Liver (tissue), 8 donors: ENCODE measurements at regions not wholly inside any gene's neighbourhood (a gene's known extent, or its start where the extent isn't known, plus 50 kb on each side); places are given as distances from the start of the nearest gene placed in this dataset.

Experiments used
- DNase-seq: peaks from one replicate; pipeline ENCODE4 v3.0.0-alpha.2; 2017; ENCODE audit warnings: low spot score
- H3K27ac ChIP-seq, 2 donors: one replicate each; pipeline ENCODE4 v1.7.0; 2013; ENCODE audit warnings: inconsistent platforms in 2 of 2, low read length in 2 of 2, control low read depth in 1 of 2, low read depth in 1 of 2, mild to moderate bottlenecking in 1 of 2
- H3K27me3 ChIP-seq, 4 donors: one replicate each; pipeline versions ENCODE4 v1.6.1 to v1.7.0; 2013; ENCODE audit warnings: low read length in 3 of 4, inconsistent platforms in 1 of 4, mild to moderate bottlenecking in 1 of 4, moderate library complexity in 1 of 4; ENCODE audit not compliant: control insufficient read depth in 4 of 4, insufficient read depth in 4 of 4
- H3K36me3 ChIP-seq, 4 donors: one replicate each; pipeline versions ENCODE4 v1.6.1 to v1.7.0; 2013; ENCODE audit warnings: low read length in 3 of 4, mild to moderate bottlenecking in 3 of 4, low read depth in 1 of 4, moderate library complexity in 1 of 4; ENCODE audit not compliant: control insufficient read depth in 4 of 4, insufficient read depth in 3 of 4
- H3K4me1 ChIP-seq, 4 donors: one replicate each; pipeline versions ENCODE4 v1.6.1 to v1.7.0; 2013; ENCODE audit warnings: low read length in 3 of 4, mild to moderate bottlenecking in 3 of 4, moderate library complexity in 1 of 4; ENCODE audit not compliant: control insufficient read depth in 4 of 4, insufficient read depth in 4 of 4
- H3K4me3 ChIP-seq, 3 donors: one replicate each; pipeline versions ENCODE4 v1.6.1 to v1.7.0; 2013; ENCODE audit warnings: low read length in 3 of 3, control low read depth in 1 of 3, low read depth in 1 of 3, mild to moderate bottlenecking in 1 of 3
- H3K9ac ChIP-seq, 2 donors: one replicate each; pipeline ENCODE4 v1.7.0; 2013; ENCODE audit warnings: low read length in 2 of 2, mild to moderate bottlenecking in 2 of 2, moderate library complexity in 2 of 2, control low read depth in 1 of 2, low read depth in 1 of 2
- H3K9me3 ChIP-seq, 4 donors: one replicate each; pipeline versions ENCODE4 v1.6.1 to v1.7.0; 2013; ENCODE audit warnings: low read length in 3 of 4; ENCODE audit not compliant: control insufficient read depth in 4 of 4
- ATF3 ChIP-seq: IDR thresholded peaks from 2 replicates; pipeline ENCODE4 v1.6.1; 2016; ENCODE audit warnings: antibody characterized with exemption
- CTCF ChIP-seq: fragments of 150-350 bp; IDR thresholded peaks from 2 replicates; pipeline ENCODE4 v1.5.1; 2017; ENCODE audit warnings: improper control_type of control experiment, low read depth, low read length; ENCODE audit not compliant: missing input control
- FOXA1 ChIP-seq: IDR thresholded peaks from 2 replicates; pipeline ENCODE4 v1.6.1; 2016; ENCODE audit warnings: antibody characterized with exemption
- FOXA2 ChIP-seq: IDR thresholded peaks from 2 replicates; pipeline ENCODE4 v1.6.1; 2016; ENCODE audit warnings: antibody characterized with exemption
- GABPA ChIP-seq, 2 donors: IDR thresholded peaks in 1 of 2; conservative IDR thresholded peaks in 1 of 2; 2 replicates each; pipeline ENCODE4 v1.6.1; 2016; ENCODE audit warnings: antibody characterized with exemption in 2 of 2, mild to moderate bottlenecking in 1 of 2, moderate library complexity in 1 of 2
- HNF4A ChIP-seq, 2 donors: conservative IDR thresholded peaks; 2 replicates each; pipeline ENCODE4 v1.6.1; 2016; ENCODE audit warnings: antibody characterized with exemption in 2 of 2, mild to moderate bottlenecking in 2 of 2
- HNF4G ChIP-seq: IDR thresholded peaks from 2 replicates; pipeline ENCODE4 v1.6.1; 2016; ENCODE audit warnings: antibody characterized with exemption
- JUND ChIP-seq, 2 donors: IDR thresholded peaks; 2 replicates each; pipeline ENCODE4 v1.6.1; 2016; ENCODE audit warnings: antibody characterized with exemption in 2 of 2
- NR2F2 ChIP-seq: IDR thresholded peaks from 2 replicates; pipeline ENCODE4 v1.6.1; 2016; ENCODE audit warnings: antibody characterized with exemption
- RAD21 ChIP-seq, 2 donors: IDR thresholded peaks; 2 replicates each; pipeline ENCODE4 v1.6.1; 2016; ENCODE audit warnings: antibody characterized with exemption in 2 of 2, mild to moderate bottlenecking in 2 of 2
- REST ChIP-seq: IDR thresholded peaks from 2 replicates; pipeline ENCODE4 v1.6.1; 2016; ENCODE audit warnings: antibody characterized with exemption, mild to moderate bottlenecking
- RXRA ChIP-seq, 2 donors: IDR thresholded peaks; 2 replicates each; pipeline ENCODE4 v1.6.1; 2017 to 2018; ENCODE audit warnings: antibody characterized with exemption in 2 of 2, mild to moderate bottlenecking in 1 of 2
- TAF1 ChIP-seq: conservative IDR thresholded peaks from 2 replicates; pipeline ENCODE4 v1.6.1; 2016; ENCODE audit warnings: antibody characterized with exemption, mild to moderate bottlenecking
- YY1 ChIP-seq: IDR thresholded peaks from 2 replicates; pipeline ENCODE4 v1.6.1; 2016; ENCODE audit warnings: antibody characterized with exemption, mild to moderate bottlenecking
- ZBTB33 ChIP-seq: IDR thresholded peaks from 2 replicates; pipeline ENCODE4 v1.6.1; 2016; ENCODE audit warnings: antibody characterized with exemption
- WGBS: extraction: QIAGEN DNeasy Blood & Tissue Kit; methylation state at CpG from one replicate; pipeline ENCODE4 v1.1.7; 2013; 5-methylcytosine and 5-hydroxymethylcytosine counted together
- donor health status: healthy.
- donor health status: healthy.
- donor health status: healthy.
- donor health status: healthy.
- donor health status: healthy.

GRCh38 chr10:91724933-91725332, 73.3 kb upstream of the TNKS2 start:
- no peaks in the 10 kb centered on the region for H3K36me3 ChIP-seq
- no peak for TF ChIP-seq FOXA1
- TF ChIP-seq ZBTB33, result no peak
- TF ChIP-seq GABPA (IDR thresholded peaks at IDR 0.05 in 1 of 2, conservative IDR thresholded peaks at IDR 0.05 in 1 of 2), result no peak
- no peak for TF ChIP-seq TAF1
- TF ChIP-seq YY1, result no peak
- TF ChIP-seq CTCF, result no peak
- TF ChIP-seq FOXA2, result no peak
- no peak for TF ChIP-seq RXRA (IDR thresholded peaks at IDR 0.05)
- no peak for TF ChIP-seq NR2F2
- no peak for TF ChIP-seq REST
- no peak for TF ChIP-seq HNF4A (conservative IDR thresholded peaks at IDR 0.05)
- no peak for TF ChIP-seq HNF4G
- no peak for TF ChIP-seq ATF3
- DNase-seq, result no peak
- H3K4me3 ChIP-seq, result no peak overlapping the region
- no peak overlapping the region for H3K27ac ChIP-seq
- 81% methylated on average over 3 of the region's 3 CpGs for WGBS
- peaks cover 1 to 22% (median 12%) of the 10 kb centered on the region in 4 donors for H3K4me1 ChIP-seq
- no peaks in the 10 kb centered on the region for H3K27me3 ChIP-seq
- no peak overlapping the region for H3K9ac ChIP-seq
- H3K9me3 ChIP-seq, result no peaks in the 10 kb centered on the region

GRCh38 chr10:91713461-91714072, 80.7 kb upstream of the PPP1R3C start:
- WGBS, result 97% methylated on average over 1 of the region's 1 CpG

More at GRCh38 chr10:91713461-91714072, 80.7 kb upstream of the PPP1R3C start:
- no peaks in the 10 kb centered on the region for H3K36me3 ChIP-seq
- H3K9ac ChIP-seq, result no peak overlapping the region
- H3K9me3 ChIP-seq, result no peaks in the 10 kb centered on the region
- no peak for DNase-seq
- H3K4me1 ChIP-seq, result peaks cover 2 to 42% (median 21%) of the 10 kb centered on the region in 4 donors
- H3K27me3 ChIP-seq, result no peaks in the 10 kb centered on the region
- no peak for TF ChIP-seq RAD21 (IDR thresholded peaks at IDR 0.05)
- no peak for TF ChIP-seq CTCF
- no peak for TF ChIP-seq JUND (IDR thresholded peaks at IDR 0.05)
- no peak for TF ChIP-seq RXRA (IDR thresholded peaks at IDR 0.05)
- TF ChIP-seq HNF4G, result no peak
- TF ChIP-seq REST, result no peak
- no peak for TF ChIP-seq GABPA (IDR thresholded peaks at IDR 0.05 in 1 of 2, conservative IDR thresholded peaks at IDR 0.05 in 1 of 2)
- H3K4me3 ChIP-seq, result no peak overlapping the region
- H3K27ac ChIP-seq, result no peak overlapping the region
